ENCODE measurements at regions not wholly inside any gene's neighbourhood (a gene's known extent, or its start where the extent isn't known, plus 50 kb on each side); places are given as distances from the start of the nearest gene placed in this dataset.

DNA sequence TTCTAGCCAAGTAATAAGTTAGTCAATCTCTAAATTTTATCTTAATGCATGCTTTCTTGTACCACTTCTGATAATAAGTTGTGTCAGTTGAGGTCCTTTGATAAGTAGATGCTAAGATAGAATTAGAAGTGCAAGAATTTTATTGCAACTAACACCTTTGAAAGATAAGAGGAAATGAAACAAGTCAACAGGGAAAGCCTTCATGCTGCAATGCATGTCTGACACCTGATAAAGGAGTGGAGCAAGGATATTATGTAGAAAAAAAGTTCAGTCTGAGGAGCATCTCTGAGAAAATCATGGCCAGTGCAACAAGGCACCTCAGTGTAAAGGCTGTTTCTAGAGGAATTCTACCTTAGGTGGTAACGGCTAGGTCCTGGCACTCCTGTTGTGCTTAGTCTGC lies 210.7 kb upstream of the PPP1R2C start:
- TF ChIP-seq, protein P1, sequence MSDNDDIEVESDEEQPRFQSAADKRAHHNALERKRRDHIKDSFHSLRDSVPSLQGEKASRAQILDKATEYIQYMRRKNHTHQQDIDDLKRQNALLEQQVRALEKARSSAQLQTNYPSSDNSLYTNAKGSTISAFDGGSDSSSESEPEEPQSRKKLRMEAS (IDR thresholded peaks at IDR 0.05) = no peak
- TF ChIP-seq, protein P2, sequence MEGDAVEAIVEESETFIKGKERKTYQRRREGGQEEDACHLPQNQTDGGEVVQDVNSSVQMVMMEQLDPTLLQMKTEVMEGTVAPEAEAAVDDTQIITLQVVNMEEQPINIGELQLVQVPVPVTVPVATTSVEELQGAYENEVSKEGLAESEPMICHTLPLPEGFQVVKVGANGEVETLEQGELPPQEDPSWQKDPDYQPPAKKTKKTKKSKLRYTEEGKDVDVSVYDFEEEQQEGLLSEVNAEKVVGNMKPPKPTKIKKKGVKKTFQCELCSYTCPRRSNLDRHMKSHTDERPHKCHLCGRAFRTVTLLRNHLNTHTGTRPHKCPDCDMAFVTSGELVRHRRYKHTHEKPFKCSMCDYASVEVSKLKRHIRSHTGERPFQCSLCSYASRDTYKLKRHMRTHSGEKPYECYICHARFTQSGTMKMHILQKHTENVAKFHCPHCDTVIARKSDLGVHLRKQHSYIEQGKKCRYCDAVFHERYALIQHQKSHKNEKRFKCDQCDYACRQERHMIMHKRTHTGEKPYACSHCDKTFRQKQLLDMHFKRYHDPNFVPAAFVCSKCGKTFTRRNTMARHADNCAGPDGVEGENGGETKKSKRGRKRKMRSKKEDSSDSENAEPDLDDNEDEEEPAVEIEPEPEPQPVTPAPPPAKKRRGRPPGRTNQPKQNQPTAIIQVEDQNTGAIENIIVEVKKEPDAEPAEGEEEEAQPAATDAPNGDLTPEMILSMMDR (IDR thresholded peaks at IDR 0.05; ENCODE audit: low read depth, low read length, missing input control) = no peak
- TF ChIP-seq, protein P3, sequence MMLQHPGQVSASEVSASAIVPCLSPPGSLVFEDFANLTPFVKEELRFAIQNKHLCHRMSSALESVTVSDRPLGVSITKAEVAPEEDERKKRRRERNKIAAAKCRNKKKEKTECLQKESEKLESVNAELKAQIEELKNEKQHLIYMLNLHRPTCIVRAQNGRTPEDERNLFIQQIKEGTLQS (IDR thresholded peaks at IDR 0.05) = no peak
- TF ChIP-seq GABPA (IDR thresholded peaks at IDR 0.05 in 1 of 2, conservative IDR thresholded peaks at IDR 0.05 in 1 of 2) (no peak), RAD21 (IDR thresholded peaks at IDR 0.05) (no peak), SP1 (IDR thresholded peaks at IDR 0.05) (no peak), EGR1 (IDR thresholded peaks at IDR 0.05; ENCODE audit: low read depth in 2 of 2) (no peak), TAF1 (conservative IDR thresholded peaks at IDR 0.05) (no peak), HNF4A (conservative IDR thresholded peaks at IDR 0.05) (no peak), HNF4G (IDR thresholded peaks at IDR 0.05) (no peak)
- TF ChIP-seq, protein P4, sequence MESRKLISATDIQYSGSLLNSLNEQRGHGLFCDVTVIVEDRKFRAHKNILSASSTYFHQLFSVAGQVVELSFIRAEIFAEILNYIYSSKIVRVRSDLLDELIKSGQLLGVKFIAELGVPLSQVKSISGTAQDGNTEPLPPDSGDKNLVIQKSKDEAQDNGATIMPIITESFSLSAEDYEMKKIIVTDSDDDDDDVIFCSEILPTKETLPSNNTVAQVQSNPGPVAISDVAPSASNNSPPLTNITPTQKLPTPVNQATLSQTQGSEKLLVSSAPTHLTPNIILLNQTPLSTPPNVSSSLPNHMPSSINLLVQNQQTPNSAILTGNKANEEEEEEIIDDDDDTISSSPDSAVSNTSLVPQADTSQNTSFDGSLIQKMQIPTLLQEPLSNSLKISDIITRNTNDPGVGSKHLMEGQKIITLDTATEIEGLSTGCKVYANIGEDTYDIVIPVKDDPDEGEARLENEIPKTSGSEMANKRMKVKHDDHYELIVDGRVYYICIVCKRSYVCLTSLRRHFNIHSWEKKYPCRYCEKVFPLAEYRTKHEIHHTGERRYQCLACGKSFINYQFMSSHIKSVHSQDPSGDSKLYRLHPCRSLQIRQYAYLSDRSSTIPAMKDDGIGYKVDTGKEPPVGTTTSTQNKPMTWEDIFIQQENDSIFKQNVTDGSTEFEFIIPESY (IDR thresholded peaks at IDR 0.05) = no peak
- TF ChIP-seq, protein P5, sequence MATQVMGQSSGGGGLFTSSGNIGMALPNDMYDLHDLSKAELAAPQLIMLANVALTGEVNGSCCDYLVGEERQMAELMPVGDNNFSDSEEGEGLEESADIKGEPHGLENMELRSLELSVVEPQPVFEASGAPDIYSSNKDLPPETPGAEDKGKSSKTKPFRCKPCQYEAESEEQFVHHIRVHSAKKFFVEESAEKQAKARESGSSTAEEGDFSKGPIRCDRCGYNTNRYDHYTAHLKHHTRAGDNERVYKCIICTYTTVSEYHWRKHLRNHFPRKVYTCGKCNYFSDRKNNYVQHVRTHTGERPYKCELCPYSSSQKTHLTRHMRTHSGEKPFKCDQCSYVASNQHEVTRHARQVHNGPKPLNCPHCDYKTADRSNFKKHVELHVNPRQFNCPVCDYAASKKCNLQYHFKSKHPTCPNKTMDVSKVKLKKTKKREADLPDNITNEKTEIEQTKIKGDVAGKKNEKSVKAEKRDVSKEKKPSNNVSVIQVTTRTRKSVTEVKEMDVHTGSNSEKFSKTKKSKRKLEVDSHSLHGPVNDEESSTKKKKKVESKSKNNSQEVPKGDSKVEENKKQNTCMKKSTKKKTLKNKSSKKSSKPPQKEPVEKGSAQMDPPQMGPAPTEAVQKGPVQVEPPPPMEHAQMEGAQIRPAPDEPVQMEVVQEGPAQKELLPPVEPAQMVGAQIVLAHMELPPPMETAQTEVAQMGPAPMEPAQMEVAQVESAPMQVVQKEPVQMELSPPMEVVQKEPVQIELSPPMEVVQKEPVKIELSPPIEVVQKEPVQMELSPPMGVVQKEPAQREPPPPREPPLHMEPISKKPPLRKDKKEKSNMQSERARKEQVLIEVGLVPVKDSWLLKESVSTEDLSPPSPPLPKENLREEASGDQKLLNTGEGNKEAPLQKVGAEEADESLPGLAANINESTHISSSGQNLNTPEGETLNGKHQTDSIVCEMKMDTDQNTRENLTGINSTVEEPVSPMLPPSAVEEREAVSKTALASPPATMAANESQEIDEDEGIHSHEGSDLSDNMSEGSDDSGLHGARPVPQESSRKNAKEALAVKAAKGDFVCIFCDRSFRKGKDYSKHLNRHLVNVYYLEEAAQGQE (IDR thresholded peaks at IDR 0.05) = no peak

Measured in liver (tissue), 3 donors.